ENCODE measurements at regions not wholly inside any gene's neighbourhood (a gene's known extent, or its start where the extent isn't known, plus 50 kb on each side); places are given as distances from the start of the nearest gene placed in this dataset.
A peak's percentile ranks its signal among the peaks of the same experiment; 100 is the strongest.

GRCh38 chr15:54707805-54708752, 488.7 kb downstream of the RSL24D1 start:
- peak overlapping the region; percentile 61 for H2BK120ac ChIP-seq (ENCODE audit: low read depth, low read length)
- H4K91ac ChIP-seq (ENCODE audit: low read depth, low read length, poor library complexity), result no peak overlapping the region
- no peak overlapping the region for H2AK5ac ChIP-seq (ENCODE audit: low read depth, low read length)
- H4K8ac ChIP-seq (ENCODE audit: low read depth, low read length), result no peak overlapping the region
- H3K4me2 ChIP-seq (ENCODE audit: insufficient read depth, low read length, poor library complexity, severe bottlenecking), result no peak overlapping the region
- H3K27me3 ChIP-seq (ENCODE audit: control insufficient read depth in 3 of 3, insufficient read depth in 3 of 3, low read depth in 1 of 3, low read length in 3 of 3), result no peaks in the 10 kb centered on the region
- no peak for DNase-seq (ENCODE audit: low spot score)
- no peaks in the 10 kb centered on the region for H3K9me3 ChIP-seq (replicated peaks in 1 of 2; ENCODE audit: control insufficient read depth in 2 of 2, insufficient read depth in 1 of 2, low read depth in 1 of 2, low read length in 2 of 2)
- H2BK5ac ChIP-seq (ENCODE audit: low read length), result no peak overlapping the region
- peak overlapping the region; percentile 55 for H3K23ac ChIP-seq (ENCODE audit: low read depth, low read length, poor library complexity)
- no peak overlapping the region for H3K4ac ChIP-seq (ENCODE audit: low read length)
- no peak overlapping the region for H3K27ac ChIP-seq (replicated peaks; ENCODE audit: low read length)
- peak overlapping the region; percentile 21 for H3K9ac ChIP-seq (ENCODE audit: low read depth, low read length, poor library complexity)
- H2BK12ac ChIP-seq (ENCODE audit: low read length), result peak overlapping the region; percentile 41
- no CpG with 5 or more reads among the region's 23 CpGs for WGBS, 2 donors (ENCODE audit: extremely low coverage in 2 of 2, insufficient read length in 2 of 2, insufficient replicate concordance in 1 of 2)
- peak overlapping the region; percentile 57 for H3K18ac ChIP-seq (ENCODE audit: low read length)
- H3K4me1 ChIP-seq (ENCODE audit: control insufficient read depth in 2 of 2, insufficient read depth in 1 of 2, low read depth in 1 of 2, low read length in 2 of 2), result no peaks in the 10 kb centered on the region
- H3K4me3 ChIP-seq (ENCODE audit: low read length in 2 of 2), result no peak overlapping the region
- H2AFZ ChIP-seq (ENCODE audit: low read length), result peak overlapping the region; percentile 29
- H2BK15ac ChIP-seq (ENCODE audit: low read length), result no peak overlapping the region
- H3K79me1 ChIP-seq (ENCODE audit: low read depth, low read length), result no peaks in the 10 kb centered on the region
- H3K36me3 ChIP-seq (replicated peaks in 1 of 2; ENCODE audit: control insufficient read depth in 2 of 2, insufficient read depth in 2 of 2, low read length in 2 of 2), result no peaks in the 10 kb centered on the region
- H3K14ac ChIP-seq (ENCODE audit: low read length), result no peak overlapping the region

- Histone ChIP-seq H3K4me2 (ENCODE audit: insufficient read depth, low read length, poor library complexity, severe bottlenecking) (no peak overlapping the region), H2AFZ (ENCODE audit: low read length) (no peak overlapping the region), H3K18ac (ENCODE audit: low read length) (no peak overlapping the region), H3K14ac (ENCODE audit: low read length) (no peak overlapping the region), H3K27me3 (ENCODE audit: control insufficient read depth in 3 of 3, insufficient read depth in 3 of 3, low read depth in 1 of 3, low read length in 3 of 3) (no peaks in the 10 kb centered on the region), H4K91ac (ENCODE audit: low read depth, low read length, poor library complexity) (no peak overlapping the region), H3K4me3 (ENCODE audit: low read length in 2 of 2) (no peak overlapping the region), H3K36me3 (replicated peaks in 1 of 2; ENCODE audit: control insufficient read depth in 2 of 2, insufficient read depth in 2 of 2, low read length in 2 of 2) (no peaks in the 10 kb centered on the region), H2AK5ac (ENCODE audit: low read depth, low read length) (no peak overlapping the region), H2BK15ac (ENCODE audit: low read length) (no peak overlapping the region), H3K79me1 (ENCODE audit: low read depth, low read length) (no peaks in the 10 kb centered on the region), H3K23ac (ENCODE audit: low read depth, low read length, poor library complexity) (no peak overlapping the region), H3K27ac (replicated peaks; ENCODE audit: low read length) (no peak overlapping the region), H3K9me3 (replicated peaks in 1 of 2; ENCODE audit: control insufficient read depth in 2 of 2, insufficient read depth in 1 of 2, low read depth in 1 of 2, low read length in 2 of 2) (no peaks in the 10 kb centered on the region), H2BK12ac (ENCODE audit: low read length) (no peak overlapping the region), H2BK5ac (ENCODE audit: low read length) (no peak overlapping the region), H3K4me1 (ENCODE audit: control insufficient read depth in 2 of 2, insufficient read depth in 1 of 2, low read depth in 1 of 2, low read length in 2 of 2) (no peaks in the 10 kb centered on the region), H3K9ac (ENCODE audit: low read depth, low read length, poor library complexity) (no peak overlapping the region), H2BK120ac (ENCODE audit: low read depth, low read length) (no peak overlapping the region), H3K4ac (ENCODE audit: low read length) (no peak overlapping the region), H4K8ac (ENCODE audit: low read depth, low read length) (no peak overlapping the region)
- no peak for DNase-seq (ENCODE audit: low spot score)
- WGBS, 2 donors (ENCODE audit: extremely low coverage in 2 of 2, insufficient read length in 2 of 2, insufficient replicate concordance in 1 of 2), result no CpG with 5 or more reads among the region's 10 CpGs
Observed at GRCh38 chr15:54687628-54688027, 509.1 kb downstream of the RSL24D1 start.

All from neuronal stem cell (in vitro differentiated cells).